HG03342 (cell line): ENCODE measurements at regions not wholly inside any gene's neighbourhood (a gene's known extent, or its start where the extent isn't known, plus 50 kb on each side); places are given as distances from the start of the nearest gene placed in this dataset.

ENCODE experiments used
- ATAC-seq: cut with Tn5 transposase; IDR thresholded peaks from one replicate; pipeline ENCODE4 v1.9.1; 2021; ENCODE audit warnings: mild to moderate bottlenecking, moderate library complexity; ENCODE audit not compliant: unreplicated experiment

DNA sequence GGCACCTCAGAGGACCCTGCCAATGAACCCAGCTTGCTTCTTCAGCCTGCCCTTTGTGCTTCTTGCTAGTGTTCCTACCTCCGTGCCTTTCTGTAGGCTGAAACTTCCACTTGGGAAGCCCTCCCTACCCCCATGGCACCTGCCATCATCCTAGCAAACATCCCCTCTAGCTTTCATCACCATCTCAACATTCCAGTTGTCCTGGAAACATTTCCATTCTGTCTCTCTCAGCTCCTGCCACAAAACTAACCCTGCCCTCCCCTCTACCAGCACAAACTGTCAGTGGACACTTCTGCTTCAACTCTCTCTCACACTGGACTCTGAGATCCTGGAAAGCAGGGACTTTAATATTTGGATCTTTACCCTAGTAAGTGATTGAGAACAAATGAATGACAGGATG is 525.8 kb upstream of the TENM4 start:
- no peak for ATAC-seq

DNA sequence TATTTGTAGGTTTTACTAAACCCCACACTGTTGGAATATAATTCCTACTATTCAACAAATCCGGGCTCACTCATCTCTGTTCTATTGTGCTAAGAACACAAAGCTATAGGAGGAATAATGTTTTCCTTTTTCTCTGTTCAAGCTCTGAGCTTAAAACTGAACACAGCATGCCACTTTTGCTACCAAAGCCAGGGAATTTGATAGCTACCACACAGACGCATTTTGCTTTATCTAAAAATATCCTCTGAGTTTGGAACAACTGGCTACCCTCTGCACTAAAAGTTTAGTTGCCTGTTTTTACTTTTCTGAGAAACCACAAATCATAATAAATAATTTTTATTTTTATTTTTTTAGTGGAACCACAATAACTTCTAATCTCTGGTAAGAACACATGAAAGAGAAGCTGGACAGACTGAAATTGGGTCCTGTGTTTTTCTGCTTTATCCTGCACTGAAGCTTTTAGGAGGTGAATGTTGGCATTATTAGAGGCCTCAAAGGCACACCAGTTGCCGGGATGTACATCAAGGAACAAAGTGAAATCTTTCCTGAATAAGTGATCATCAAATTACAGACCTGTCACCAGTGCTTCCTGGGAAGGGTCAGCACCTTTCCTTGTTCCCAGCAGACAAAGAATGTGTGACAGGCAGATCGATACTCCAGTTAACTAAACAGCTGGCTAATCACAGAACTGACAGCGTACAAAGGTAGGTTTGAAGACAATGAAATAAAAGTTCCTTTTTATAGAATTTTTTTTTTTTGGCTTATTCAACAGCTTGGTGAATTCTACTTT is 523.2 kb upstream of the TENM4 start:
- no peak for ATAC-seq

DNA sequence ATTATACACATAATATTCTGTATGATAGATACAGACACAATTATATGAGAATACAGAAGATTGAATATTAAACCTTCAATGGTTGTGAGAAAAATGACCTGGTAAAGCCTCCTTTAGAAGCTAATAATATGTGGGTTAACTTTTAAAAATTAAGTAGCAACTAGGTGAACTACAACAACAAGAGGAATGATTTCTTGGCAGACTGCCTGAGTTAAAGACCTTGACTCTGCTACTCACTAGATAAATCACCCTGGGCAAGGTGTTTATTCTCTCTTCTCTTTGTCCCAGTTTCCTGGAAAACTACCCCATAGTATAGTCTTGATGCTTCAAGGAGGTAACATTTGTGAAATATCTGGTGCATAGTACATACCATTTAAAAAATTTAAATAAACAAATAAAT is 519.6 kb upstream of the TENM4 start:
- no peak for ATAC-seq

DNA sequence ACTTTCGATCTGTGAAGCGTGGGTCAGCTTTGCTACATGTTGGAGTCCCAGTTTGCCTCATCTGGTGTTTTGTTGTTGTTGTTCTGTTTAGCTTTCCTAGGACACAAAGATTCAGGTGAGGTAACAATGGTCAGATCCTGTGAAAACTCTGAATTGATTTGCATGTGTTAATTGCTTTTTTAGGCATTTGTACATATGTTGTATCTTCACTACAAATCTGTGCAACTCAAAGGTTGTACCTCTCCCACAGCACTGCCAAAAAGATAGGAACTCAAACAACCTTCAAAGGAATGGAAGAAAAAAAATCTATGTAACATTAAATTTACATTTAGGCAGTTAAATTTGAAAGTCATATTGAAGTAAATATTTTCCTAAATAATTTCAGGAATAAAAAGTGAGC is 518.5 kb upstream of the TENM4 start:
- ATAC-seq = no peak

DNA sequence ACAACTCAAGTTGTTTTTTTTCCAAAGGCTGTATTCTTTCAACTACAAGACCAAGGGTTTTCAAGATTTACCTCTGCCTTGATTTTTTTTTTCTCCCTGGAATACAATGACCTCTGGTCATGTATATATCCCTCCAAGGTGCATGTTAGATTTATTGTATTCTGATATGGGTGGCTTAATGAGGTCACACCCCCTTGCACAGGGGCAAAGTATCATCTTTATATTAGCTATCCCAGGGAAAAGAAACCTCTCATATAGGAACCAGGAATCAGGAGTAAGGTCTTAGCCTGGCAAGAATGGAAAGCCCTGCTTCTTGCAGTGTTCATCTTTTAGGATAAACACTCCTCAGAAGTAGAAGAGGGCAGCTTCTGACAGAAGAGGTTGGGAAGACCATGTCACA is 516.9 kb upstream of the TENM4 start:
- no peak for ATAC-seq

DNA sequence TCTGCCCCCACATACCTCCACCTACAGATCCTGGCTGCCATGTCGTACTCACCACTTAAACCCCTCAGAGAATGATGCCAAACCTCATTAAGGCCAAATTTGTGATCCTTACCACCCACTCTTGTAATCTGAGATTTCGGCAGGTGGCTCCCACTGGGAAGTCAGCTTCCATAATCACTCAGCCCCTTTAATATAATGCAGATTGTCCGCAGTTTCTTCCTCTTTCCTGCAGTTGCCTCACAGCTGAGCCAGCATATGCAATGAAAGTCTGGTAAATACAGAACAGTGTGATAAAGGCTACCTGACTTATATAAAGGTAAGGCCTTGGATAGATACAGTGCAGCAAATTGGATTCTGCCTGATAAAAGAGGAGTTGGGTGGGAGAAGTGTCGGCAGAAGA is 515.2 kb upstream of the TENM4 start:
- no peak for ATAC-seq

DNA sequence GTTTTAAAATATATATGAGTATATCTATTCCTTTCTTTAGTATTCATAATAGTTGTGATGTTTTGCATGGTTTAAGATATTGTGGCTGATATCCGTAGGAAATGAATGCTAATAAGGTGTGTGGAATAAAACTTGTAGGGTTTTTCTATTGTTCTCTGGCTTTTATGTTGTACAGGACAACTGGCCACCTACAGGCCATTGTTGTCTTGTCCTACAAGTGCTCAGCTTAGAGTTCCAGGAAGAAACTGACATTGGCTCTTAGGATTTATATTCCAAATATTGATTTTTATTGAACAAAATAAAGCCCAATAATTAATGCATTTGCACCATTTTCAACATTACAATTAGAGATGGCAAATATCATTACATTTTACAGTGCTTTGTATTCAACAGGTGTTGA is 512.8 kb upstream of the TENM4 start:
- no peak for ATAC-seq

DNA sequence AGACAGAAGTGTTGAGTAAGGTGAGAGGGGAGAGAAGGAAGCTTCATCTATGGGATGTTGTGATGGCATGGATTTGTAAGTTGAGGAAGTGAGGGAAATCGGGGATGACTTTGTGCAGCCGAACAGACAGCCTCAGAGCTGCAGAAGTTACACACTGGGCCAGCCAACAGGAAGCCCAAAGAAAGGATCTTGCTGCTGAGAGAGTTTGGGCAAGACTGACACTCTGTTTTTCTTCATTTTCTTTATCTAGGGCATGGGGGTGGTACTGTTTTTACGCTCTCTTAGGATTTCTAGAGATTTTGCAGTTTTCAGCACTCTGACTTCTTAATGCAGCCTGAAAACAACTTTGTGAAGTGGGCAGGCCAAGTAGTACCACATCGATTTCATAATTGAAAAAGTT is 509.9 kb upstream of the TENM4 start:
- ATAC-seq = no peak

DNA sequence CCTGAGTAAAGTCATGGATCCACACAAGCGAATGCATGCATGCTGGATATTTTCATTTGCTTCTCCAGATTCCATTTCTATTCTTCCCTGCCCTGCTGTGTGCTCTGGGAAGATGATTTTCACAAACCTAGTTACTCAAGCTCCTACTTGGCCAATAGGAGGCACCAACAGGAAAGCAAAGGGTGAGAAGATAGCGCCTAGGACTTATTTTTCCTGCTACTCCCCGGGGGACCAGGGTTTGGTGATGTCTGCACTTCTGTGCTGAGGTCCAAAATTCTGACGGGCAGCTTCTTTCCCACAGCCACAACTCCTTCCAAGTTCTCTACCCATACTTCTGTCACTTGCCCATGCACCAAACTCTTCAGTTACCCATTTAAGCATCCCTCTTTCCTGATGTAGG is 509.3 kb upstream of the TENM4 start:
- no peak for ATAC-seq

DNA sequence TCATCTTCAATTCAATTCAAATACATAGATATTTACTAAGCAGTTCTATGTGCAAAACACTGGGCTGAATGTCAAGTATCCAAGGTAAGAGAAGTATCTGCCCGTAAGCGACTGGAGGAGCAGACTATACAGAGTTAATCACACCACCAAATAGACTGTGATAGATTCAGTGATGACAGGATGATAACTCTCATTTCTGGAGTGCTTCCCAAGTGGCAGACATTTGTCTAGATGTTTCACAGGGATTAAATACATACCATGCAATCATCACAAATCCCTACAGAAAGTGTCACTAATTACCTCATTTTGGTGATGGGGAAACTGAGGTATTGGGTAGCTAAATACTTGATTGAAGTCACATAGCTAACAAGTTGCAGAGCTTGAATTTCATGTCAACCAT is 508.7 kb upstream of the TENM4 start:
- no peak for ATAC-seq

DNA sequence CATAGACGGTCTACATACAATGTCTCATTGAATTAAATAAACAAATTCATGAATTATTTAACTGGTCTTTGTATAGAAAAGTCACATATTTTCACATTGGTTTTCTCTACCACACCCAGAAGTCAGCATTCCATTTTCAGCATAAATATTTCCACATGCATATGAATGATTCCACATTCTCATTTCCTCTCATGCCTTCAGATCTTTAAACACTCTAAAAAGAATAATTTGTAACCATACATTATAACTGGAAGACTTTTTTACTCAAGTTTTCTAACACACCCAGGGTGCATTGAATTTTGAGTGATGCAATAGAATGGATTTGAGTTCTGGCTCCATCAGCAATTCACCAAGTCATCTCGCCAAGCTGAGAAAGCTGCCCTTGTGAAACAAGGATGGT is 501.8 kb upstream of the TENM4 start:
- no peak for ATAC-seq

DNA sequence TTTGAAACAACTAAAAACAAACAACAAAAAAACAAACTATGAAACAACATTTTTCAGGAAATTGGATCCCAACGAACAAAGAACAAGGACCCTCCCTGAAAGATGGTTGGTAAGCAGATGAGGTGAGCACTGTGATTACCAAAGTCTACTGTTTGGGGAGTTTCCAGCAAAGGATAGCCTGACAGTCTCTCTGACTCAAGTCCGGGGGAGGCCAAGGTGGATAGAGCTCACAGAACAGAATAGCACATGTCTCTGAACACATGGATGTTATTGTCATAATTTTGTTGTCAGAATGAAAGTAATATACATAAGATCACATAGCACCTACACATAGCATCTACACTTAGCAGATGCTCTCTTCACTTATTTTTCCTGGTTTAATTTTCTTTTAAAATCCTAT is 501.3 kb upstream of the TENM4 start:
- no peak for ATAC-seq

DNA sequence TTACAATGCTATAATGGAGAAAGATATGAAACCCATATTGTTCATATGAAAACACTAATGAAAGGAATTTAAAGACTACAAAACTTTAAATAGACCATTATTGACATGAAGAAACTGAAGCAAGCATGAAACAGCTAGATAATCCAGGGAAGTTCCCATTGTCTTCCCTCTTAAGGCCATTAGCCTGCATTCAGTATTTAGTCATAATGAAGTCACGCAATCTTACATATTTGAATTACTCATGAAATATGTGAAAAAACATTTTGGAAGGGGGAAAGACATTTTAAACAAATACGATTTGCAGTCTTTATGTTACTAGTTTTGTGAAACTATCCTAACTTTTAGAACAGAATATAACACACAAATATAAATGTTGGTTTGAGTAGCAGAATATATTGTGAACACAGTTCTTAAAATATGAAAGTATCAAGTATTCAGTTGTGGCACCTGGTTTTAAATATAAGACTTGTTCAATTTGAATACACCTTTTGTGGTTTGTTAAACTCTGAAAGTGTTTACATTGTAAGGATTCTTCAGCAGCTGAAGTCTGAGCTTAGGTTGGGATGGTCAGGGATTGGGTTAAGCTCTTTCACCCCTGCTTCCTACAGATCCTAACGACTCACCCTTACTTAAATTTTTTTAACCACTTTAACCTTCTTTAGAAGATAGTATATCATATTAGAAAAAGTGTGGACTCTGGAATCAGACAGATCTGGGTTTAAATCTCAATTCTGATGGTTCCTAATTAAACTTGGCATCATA is 500.3 kb upstream of the TENM4 start:
- ATAC-seq = no peak

DNA sequence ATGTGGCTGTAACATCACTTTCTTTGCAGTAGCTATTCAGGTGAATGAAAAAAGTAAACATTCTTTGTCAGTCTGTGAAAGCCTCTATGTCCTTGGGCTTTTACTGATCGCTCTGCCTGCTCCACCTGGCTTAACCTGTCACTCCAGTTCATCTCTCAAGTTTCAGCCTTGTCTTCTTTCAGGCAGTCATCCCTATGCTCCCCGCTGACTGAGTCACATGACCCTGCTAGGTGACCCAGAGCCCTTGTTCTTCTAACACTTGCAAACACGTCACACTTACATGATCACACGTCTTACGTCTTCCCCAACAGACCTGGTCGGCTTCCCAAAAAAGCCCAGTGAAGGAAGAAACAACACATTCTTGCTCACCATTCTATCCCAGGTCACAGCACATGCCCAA is 499.3 kb upstream of the TENM4 start:
- no peak for ATAC-seq

DNA sequence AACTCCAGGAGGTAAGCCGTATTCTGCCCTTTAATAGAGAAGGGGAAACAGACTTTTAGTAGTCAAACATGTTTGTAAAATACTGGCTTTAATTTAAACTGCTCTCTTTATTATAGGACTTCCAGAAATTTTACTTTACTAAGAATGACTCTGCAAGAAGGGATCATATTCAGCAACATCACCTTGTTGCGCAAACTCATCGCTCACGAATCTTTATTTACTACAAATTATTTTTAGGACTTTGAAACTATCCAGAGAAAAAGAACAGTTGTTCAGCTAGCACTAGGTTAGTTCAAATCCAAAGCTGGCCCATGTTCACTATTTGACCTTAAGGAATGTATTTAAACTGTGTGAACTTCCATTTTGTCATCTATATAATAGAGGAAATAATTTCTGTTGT is 498.3 kb upstream of the TENM4 start:
- no peak for ATAC-seq

DNA sequence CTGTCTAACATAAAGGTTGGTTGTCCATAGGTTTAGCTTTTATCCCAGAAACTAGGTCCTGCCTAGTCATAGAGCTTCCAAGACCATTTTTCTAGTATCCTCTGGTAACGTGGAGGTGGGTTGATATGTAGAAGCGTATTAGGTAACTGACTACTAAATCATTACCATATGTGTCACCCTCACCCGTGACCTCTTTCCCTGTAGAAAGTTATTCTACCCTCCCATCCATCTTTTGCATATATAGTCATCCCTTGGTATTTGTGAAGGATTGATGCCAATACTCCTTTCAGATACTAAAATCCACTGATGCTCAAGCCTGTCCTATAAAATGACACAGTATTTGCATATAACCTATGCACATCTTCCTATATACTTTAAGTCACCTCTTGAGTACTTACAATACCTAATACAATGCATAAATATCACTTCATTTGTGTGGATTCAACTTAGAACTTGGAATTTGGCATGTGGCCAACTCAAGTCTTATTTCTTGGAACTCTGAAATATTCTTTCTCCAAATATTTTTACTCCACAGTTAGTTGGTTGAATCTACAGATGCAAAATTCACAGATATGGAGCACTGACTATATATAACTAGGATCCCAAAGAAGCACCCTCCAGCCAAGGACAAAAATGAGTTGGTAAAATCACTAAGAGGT is 497.0 kb upstream of the TENM4 start:
- ATAC-seq = no peak

DNA sequence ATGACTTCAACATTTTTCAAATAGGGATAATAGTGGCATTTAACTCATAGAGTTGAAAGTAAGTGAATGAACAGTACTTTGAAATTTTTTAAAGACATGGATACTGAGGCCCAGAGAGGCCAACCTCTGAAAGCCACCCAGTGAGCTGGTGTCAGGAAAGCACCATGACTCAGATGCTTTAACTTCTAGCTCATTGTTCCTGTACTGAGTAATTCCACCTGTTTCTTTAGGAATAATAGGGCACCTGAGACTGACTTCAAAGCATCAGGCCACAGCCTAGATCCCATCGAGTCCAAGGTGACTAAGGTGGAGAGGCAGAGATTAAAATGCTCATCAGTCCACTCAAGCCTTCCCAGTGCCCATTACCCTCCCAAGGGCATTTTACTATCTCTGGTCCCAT is 491.8 kb upstream of the TENM4 start:
- ATAC-seq = no peak

DNA sequence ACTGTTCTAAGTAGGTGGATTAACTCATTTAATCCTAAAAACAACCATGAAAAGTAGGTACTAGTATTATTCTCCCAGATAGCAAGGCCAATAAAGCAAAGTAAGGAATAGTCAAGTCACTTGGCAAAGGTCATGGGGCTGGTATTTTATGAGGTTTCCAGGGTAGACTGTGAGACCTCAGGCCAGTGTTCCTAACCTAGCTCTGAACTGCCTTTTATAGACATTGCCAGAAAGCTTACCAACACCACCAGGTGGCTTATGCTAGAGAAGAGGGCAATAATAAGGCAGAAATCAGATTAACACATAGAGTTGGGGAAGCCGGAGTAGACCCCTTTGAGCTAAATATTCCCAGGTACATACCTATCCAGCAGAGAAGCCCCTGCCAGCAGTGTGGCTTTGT is 490.9 kb upstream of the TENM4 start:
- no peak for ATAC-seq

DNA sequence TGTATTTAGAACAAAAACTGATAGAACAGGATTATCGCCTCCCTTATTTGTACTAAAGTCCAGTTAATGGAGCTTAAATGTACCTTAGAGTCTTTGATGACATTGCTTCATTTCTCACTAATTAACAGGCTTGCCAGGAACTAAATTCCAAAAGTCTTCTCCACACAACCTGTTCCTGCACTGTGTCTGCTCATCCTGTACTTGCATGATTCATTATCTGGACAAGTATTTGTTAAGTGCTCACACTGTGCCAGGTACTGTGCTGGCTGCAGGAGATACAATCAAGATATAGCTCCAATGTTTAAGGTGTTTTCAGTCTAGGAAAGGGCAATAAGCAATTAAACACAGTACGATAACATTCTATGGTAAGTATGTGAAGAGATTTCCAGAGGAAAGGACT is 485.9 kb upstream of the TENM4 start:
- ATAC-seq = no peak

DNA sequence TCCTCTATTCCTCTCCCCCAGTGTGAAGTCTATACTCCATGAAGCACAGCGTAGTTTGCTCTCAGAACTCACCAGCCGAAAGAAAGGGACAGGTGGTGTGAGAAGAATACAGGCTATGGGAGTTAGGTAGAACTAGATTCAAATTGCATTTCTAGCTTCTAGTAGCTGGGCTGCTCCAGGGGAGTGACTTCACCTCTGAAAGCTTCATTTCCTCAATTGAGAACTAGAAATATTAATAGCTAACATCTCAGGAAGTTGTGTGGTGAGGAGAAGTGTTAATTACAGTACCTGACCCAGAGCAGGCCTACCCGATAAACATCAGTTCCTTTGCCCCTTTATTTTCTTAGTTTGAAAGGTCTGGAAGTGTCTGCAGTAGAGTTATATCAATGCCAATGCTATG is 484.7 kb upstream of the TENM4 start:
- peak; percentile 92 for ATAC-seq

DNA sequence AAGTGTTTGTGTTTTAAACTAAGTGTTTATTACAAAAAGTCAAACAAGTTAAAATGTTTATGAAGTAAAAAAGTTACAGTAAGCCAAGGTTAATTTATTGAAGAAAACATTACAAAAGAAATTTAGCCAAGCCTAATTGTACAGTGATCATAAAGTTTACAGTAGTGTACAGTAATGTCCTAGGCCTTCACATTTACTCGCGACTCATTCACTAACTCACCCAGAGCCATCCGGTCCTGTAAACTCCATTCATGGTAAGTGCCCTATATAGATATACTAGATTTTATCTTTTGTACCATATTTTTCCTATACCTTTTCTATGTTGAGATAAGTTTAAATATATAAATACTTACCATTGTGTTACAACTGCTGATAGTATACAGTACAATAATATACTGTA is 481.8 kb upstream of the TENM4 start:
- no peak for ATAC-seq

DNA sequence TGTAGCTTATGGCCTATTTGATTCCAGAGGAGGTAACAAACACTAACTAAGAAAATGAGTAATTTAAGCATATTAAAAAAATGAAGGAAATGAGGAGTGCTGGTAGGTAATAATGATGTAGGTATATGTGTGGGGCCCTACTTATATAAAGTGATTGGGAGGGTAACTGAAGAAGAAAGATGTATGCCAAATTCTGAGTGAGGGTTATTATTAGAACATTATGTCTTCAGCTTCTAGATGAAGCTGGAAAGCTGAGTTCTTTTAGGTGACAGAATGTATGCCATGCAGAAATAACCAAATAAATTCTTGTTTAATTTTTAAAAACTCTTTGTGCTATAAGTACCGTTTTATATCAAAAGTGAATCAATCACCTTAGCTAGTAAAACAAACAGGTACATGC is 479.6 kb upstream of the TENM4 start:
- no peak for ATAC-seq
